22Rv1 (cell line): ENCODE measurements at regions not wholly inside any gene's neighbourhood (a gene's known extent, or its start where the extent isn't known, plus 50 kb on each side); places are given as distances from the start of the nearest gene placed in this dataset.
"Not testable (repeated sequence)": the region's sequence is repeated elsewhere in the genome, so short reads cannot be mapped to it uniquely, and the experiment has no call there.

ENCODE experiments used
- ZFX ChIP-seq: fragments of 450-650 bp; IDR thresholded peaks from 2 replicates; pipeline ENCODE4 v1.6.1; 2017; ENCODE audit warnings: antibody characterized with exemption, borderline replicate concordance
- TF ChIP-seq, protein P1 (sequence below): fragments of 450-650 bp; IDR thresholded peaks from 2 replicates; pipeline ENCODE4 v1.5.1; 2017; ENCODE audit warnings: mild to moderate bottlenecking

DNA sequence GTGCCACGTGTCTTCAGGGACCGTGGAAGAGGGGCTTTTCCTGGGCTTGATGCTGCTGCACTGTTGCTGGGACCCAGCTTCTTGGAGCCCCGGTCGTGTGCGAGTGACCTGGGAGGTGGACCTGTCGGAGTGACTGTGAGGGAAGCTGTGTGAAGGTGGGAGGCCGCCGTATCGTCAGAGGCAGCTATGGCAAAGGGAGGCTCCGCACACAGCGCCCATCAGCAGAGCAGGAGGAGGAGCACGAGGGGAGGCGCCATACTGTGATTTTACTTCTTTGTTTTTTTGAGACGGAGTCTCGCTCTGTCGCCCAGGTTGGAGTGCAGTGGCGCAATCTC, 171.0 kb downstream of the LAT start:
- TF ChIP-seq, protein P1, sequence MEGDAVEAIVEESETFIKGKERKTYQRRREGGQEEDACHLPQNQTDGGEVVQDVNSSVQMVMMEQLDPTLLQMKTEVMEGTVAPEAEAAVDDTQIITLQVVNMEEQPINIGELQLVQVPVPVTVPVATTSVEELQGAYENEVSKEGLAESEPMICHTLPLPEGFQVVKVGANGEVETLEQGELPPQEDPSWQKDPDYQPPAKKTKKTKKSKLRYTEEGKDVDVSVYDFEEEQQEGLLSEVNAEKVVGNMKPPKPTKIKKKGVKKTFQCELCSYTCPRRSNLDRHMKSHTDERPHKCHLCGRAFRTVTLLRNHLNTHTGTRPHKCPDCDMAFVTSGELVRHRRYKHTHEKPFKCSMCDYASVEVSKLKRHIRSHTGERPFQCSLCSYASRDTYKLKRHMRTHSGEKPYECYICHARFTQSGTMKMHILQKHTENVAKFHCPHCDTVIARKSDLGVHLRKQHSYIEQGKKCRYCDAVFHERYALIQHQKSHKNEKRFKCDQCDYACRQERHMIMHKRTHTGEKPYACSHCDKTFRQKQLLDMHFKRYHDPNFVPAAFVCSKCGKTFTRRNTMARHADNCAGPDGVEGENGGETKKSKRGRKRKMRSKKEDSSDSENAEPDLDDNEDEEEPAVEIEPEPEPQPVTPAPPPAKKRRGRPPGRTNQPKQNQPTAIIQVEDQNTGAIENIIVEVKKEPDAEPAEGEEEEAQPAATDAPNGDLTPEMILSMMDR = not testable (repeated sequence)
- not testable (repeated sequence) for TF ChIP-seq ZFX
